HG03025 (cell line): ENCODE measurements at regions not wholly inside any gene's neighbourhood (a gene's known extent, or its start where the extent isn't known, plus 50 kb on each side); places are given as distances from the start of the nearest gene placed in this dataset.
"Not testable (repeated sequence)": the region's sequence is repeated elsewhere in the genome, so short reads cannot be mapped to it uniquely, and the experiment has no call there.

ENCODE experiments used
- ATAC-seq: cut with Tn5 transposase; IDR thresholded peaks from one replicate; pipeline ENCODE4 v1.9.1; 2021; ENCODE audit warnings: mild to moderate bottlenecking, moderate library complexity; ENCODE audit not compliant: unreplicated experiment, low FRiP score

DNA sequence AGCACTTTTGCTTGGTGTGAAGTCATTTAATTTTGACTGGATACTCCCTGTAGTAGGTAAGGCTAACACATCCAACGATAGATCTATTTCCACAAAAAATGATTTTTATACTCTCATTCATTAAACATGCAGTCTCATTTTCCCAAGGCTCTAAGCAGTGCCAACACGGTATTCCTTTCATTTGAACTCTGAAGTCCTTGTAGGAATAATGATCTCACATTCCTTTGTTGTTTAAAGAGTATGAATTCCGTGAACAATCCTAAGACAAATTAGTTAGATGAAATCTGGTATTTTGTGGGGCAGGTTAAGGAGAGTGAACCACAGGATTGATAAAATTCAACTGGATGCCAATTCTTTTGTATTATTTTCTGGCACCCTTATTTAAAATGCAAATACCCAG lies 66.6 kb downstream of the LACC1 start:
- ATAC-seq = no peak

DNA sequence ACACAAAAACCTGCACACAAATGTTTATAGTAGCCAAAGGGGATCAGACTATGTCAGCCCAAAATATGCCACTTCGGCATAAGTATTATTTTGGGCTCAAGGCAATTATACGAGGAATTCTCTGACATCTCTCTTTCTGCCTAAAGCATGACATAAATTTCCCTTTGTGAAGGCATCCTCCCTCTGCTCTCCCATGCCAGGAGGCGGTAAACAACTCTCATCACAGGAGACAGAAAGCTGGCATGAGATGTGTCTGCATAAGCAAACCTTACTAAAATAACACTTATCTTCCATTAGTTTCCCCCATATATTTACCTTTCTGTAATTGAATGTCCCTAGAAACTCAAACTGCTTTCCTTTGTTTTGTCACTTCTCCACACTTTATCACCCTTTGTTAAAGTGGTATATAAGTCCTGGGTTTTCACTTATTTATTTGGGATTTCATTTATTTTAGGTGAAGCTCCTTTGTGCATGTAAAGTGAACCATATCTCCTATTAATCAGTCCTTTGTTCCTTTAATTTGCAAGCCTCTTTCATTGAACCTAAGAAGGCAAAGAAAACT lies 68.3 kb downstream of the LACC1 start:
- no peak for ATAC-seq

DNA sequence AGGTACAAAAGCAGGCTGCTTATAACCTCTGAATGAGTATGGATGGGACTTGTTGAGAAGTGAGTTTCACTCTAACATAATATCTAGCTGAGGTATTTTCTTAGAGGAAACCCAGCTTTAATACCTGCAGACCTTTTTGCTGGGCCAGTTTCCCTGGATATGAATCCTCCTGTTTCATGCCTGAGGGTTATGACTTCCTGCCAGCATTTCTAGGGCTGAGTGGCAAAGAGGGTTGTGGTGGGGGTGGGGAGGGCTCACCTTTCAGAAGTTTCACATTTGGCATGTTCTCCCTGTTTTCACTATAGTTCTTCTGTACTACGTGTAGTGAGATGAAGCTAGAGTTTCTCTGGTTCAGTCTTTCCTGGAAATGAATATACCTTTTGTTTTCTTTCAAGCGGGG lies 73.7 kb downstream of the LACC1 start:
- ATAC-seq = no peak

DNA sequence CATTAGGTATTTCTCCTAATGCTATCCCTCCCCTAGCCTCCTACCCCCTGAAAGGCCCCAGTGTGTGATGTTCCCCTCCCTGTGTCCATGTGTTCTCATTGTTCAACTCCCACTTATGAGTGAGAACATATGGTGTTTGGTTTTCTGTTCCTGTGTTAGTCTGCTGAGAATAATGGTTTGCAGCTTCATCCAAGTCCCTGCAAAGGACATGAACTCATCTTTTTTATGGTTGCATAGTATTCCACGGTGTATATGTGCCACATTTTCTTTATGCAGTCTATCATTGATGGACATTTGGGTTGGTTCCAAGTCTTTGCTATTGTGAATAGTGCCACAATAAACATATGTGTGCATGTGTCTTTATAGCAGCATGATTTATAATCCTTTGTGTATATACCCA lies 77.3 kb downstream of the LACC1 start:
- not testable (repeated sequence) for ATAC-seq

DNA sequence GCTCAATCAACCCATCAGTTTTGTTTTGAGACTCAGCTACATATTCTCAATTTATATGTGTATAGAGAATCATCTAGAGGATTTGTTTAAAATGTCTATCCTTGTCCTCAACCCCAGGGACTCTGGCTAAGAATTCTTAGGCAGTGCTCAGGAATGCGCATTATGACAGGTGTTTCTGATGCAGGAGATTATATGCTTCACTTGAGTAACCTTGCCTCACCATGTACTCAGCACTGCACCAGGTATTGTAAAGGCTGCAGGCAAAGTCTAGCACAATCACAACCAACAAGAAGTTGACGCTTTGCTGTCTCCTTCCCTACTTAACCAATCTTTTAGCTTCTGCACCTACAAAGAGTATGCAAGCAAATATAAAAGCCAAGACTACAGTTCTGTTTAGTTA lies 79.6 kb downstream of the LACC1 start:
- no peak for ATAC-seq

DNA sequence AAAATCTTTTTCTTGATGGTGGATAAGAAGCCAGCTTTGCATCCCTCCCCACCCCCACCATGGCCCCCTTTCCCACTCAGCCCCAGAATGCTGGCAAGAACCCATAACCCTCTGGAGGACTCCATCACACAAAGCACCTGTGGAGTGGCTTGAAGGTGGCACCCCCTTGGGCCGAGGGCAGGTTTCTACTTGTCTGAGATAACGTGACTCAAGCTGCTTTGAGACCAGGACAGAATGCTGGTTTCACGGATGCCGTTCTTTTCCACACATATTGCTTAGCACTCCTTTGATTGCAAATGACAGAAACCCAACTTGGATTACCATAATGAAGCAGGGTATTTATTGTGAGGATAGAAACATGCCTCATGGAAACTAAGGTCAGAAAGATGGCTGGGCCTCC lies 82.2 kb downstream of the LACC1 start:
- no peak for ATAC-seq

DNA sequence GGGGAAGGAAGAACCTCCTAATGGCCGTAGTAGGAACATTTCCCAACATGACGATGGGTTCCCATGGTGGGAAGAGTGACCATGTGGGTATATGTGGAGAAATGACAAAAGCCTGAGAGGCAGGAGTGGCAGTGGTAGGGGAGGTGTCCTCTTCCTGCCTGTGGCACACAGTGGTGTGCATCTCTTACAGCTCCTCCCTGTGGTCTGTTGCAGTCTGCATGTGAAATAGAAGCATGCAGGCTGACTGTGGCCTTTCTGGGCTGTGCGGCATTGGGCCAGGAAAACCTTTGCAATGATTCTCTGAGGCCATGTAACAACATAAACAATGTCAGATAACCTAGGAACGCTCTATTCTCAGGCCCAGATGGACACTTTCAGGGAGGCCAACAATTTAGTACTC lies 84.0 kb downstream of the LACC1 start:
- no peak for ATAC-seq

DNA sequence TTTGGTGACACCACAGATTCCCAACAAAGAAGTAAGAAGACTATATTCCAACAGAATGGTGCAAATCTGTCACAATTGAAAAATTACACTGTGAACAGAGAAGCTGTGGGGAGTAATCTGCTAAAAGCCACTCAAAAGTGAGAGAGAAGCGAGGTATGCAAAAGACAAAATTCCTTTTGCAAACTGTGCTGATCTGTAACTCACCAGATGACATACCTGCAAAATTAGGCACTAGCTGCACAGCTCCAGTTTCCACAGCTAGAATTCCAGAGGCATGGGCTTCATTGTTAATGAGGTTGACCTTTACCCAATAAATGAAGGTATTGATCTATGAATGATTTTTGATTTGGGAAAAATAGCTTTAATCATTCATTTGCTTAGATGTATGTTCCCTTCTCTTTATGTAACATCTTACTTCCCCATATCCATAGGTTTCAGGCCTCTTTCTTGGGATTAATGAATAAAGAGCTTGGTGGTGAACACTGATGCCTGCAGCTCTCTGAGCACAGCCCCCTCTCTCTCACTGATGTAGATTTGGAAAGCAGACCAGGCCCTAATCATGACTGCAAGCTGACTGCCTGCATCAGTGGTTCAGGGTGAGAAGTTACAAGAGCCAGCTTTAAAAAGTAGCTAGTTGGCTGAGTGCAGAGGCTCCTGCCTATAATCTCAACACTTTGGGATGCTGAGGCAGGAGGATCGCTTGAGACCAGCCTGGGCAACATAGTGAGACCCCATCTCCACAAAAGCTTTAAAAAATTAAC lies 85.2 kb downstream of the LACC1 start:
- no peak for ATAC-seq

DNA sequence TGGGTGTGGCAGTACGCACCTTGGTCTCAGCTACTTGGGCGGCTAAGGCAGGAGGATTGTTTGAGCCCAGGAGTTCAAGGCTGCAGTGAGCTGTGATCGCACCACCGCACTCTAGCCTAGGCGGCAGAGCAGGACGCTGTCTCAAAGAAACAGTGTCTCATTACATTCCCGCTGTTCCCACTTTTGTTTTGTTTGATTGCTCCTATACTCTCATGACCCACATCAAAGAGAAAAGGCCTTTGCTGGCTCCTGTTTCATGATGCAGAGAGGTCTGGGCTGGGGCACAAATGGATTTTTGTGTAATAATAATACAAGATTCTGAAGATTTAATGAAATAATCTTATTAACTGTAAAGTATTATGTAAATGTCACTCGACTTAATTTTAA lies 85.7 kb downstream of the LACC1 start:
- ATAC-seq = no peak

DNA sequence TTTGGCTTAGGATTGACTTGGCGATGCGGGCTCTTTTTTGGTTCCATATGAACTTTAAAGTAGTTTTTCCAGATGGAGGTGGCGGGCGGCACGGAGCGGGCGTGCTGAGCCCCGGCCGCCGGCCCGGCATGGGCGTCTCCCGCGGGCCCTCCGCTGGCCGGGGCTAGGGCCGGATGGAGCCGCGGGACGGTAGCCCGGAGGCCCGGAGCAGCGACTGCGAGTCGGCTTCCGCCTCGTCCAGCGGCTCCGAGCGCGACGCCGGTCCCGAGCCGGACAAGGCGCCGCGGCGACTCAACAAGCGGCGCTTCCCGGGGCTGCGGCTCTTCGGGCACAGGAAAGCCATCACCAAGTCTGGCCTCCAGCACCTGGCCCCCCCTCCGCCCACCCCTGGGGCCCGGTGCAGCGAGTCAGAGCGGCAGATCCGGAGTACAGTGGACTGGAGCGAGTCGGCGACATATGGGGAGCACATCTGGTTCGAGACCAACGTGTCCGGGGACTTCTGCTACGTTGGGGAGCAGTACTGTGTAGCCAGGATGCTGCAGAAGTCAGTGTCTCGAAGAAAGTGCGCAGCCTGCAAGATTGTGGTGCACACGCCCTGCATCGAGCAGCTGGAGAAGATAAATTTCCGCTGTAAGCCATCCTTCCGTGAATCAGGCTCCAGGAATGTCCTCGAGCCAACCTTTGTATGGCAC lies 88.7 kb downstream of the LACC1 start:
- not testable (repeated sequence) for ATAC-seq

DNA sequence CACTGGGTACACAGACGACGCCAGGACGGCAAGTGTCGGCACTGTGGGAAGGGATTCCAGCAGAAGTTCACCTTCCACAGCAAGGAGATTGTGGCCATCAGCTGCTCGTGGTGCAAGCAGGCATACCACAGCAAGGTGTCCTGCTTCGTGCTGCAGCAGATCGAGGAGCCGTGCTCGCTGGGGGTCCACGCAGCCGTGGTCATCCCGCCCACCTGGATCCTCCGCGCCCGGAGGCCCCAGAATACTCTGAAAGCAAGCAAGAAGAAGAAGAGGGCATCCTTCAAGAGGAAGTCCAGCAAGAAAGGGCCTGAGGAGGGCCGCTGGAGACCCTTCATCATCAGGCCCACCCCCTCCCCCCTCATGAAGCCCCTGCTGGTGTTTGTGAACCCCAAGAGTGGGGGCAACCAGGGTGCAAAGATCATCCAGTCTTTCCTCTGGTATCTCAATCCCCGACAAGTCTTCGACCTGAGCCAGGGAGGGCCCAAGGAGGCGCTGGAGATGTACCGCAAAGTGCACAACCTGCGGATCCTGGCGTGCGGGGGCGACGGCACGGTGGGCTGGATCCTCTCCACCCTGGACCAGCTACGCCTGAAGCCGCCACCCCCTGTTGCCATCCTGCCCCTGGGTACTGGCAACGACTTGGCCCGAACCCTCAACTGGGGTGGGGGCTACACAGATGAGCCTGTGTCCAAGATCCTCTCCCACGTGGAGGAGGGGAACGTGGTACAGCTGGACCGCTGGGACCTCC lies 89.4 kb downstream of the LACC1 start:
- not testable (repeated sequence) for ATAC-seq

DNA sequence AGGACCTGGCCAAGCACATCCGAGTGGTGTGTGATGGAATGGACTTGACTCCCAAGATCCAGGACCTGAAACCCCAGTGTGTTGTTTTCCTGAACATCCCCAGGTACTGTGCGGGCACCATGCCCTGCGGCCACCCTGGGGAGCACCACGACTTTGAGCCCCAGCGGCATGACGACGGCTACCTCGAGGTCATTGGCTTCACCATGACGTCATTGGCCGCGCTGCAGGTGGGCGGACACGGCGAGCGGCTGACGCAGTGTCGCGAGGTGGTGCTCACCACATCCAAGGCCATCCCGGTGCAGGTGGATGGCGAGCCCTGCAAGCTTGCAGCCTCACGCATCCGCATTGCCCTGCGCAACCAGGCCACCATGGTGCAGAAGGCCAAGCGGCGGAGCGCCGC lies 90.2 kb downstream of the LACC1 start:
- ATAC-seq = not testable (repeated sequence)

DNA sequence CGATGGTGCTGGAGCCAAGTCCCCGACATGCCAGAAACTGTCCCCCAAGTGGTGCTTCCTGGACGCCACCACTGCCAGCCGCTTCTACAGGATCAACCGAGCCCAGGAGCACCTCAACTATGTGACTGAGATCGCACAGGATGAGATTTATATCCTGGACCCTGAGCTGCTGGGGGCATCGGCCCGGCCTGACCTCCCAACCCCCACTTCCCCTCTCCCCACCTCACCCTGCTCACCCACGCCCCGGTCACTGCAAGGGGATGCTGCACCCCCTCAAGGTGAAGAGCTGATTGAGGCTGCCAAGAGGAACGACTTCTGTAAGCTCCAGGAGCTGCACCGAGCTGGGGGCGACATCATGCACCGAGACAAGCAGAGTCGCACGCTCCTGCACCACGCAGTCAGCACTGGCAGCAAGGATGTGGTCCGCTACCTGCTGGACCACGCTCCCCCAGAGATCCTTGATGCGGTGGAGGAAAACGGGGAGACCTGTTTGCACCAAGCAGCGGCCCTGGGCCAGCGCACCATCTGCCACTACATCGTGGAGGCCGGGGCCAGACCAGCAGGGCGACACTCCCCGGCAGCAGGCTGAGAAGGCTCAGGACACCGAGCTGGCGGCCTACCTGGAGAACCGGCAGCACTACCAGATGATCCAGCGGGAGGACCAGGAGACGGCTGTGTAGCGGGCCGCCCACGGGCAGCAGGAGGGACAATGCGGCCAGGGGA lies 91.0 kb downstream of the LACC1 start:
- not testable (repeated sequence) for ATAC-seq

DNA sequence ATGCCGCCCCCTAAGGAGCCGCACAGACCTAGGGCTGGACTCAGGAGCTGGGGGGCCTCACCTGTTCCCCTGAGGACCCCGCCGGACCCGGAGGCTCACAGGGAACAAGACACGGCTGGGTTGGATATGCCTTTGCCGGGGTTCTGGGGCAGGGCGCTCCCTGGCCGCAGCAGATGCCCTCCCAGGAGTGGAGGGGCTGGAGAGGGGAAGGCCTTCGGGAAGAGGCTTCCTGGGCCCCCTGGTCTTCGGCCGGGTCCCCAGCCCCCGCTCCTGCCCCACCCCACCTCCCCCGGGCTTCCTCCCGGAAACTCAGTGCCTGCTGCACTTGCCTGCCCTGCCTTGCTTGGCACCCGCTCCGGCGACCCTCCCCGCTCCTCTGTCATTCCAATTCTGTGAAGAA lies 91.6 kb downstream of the LACC1 start:
- ATAC-seq = not testable (repeated sequence)

DNA sequence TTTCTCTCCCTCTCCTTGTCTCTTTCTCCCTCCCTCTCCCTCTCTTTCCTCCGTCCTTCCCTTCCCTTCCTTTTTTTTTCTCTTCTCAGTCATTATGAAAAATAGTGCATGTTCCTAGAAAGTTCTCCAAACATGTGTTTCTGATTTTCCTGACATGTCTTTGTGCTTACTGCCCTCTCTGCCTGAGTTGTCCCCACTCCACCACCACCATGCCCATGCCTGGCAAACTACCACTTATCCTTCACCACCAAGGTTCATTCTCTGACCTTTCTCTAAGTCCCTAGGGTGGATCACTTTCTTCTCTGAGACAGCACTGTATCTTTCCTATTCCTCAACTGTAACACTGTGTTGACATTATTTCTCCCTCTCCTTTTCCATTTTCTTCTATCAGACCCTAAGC lies 98.2 kb downstream of the LACC1 start:
- ATAC-seq = no peak

DNA sequence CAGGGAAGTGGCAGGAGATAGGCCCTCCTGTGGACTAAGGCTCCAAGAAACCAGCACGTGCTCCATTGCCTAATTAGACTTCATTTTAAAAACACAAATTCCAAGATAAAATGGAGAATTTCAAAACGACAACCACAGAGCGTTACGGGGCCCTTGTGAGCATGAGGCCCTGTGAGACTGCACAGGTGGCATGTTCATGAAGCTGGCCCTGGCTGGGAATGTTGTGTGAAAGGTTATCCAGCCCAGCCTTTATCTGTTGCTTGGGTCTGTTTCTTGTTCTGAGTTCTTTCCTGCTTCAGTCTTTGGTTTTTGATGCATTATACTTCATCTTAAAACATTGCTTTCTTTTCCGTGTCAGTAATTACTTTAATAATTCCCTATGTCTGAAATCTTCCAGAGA lies 99.0 kb downstream of the LACC1 start:
- no peak for ATAC-seq

DNA sequence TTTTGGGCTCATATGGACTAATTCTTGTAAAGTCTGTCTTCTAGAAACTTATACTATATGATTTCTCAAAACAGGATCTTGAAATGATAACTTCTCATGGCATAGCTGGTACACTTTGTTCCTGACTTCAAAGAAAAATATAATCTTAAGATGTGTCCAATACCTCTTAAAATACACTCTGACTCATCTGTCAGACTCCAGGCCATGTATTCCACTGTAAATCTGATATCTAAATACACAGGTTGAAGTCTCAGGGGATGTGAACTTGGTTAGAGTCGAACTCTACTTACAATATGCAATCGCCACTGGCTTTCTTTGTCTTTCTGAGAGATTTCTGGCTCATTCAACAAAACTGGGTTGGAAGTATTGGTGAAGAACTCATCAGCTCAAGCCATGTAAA lies 99.8 kb downstream of the LACC1 start:
- ATAC-seq = no peak

DNA sequence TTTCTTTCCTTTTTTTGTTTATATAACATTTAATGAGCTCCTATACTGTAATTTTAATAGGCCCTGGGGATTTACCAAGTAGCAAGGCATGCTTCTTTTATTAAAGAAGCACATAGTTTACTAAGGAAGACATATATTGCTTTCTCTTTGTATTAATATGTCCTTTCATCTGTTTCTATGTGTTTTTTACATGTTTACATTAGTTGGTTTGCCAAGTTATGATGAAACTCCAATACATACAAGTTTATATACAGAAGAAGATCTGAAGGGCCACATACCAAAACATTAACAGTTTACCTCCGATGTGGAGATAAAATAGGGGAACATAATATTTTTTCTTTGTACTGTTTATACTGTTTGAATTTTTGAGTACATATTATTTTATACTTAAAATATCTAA lies 100.9 kb downstream of the LACC1 start:
- no peak for ATAC-seq

DNA sequence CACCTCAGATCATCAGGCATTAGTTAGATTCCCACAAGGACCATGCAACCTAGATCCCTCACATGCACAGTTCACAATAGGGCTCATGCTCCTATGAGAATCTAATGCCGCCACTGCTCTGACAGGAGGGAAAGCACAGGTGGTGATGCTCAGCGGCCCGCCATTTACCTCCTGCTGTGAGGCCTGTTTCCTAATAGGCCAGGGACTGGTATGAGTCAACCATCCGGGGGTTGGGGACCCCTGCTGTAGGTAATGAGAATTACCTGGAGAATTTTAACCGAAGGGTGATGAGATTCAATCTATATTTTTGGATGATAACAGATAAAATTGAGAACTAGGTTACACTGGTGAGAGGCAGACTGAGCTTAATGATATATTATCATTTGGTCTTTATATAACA lies 101.4 kb downstream of the LACC1 start:
- ATAC-seq = no peak

DNA sequence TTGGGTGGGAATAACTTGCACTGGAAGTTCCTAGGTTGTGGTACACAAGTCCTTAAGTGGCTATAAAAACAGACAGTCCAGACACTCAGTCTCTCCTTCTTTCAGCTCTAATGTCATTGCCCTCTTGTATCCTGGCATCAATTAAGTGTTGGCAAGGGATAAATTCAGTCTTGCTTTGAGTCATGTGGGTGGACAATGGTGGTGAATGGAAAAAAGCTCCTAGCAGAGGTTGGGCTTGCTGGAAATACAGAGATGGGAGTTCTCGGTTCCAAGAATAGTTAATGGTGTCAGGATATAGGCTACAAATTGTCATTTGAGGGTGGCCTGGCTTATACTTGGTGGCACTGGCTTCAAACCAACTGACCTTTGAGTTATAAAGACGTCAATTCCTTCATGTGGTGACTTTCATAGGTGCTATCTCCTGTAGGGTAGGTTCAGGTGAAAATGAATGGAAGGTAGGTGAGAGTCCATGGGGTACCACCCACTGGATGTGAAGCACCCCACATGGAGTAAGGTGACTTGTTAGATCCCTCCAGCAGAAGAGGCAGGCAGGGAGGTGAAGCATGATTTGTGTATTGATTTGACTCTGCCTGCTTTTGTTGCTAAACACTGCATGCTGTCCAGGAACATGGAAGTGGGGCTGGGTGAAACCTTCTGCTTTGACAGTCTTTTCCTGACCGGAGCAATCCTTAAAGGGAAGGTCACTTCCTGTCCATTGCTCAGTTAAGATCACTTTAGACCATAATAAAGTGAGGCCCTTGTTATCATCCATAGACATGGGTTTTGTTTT lies 102.0 kb downstream of the LACC1 start:
- ATAC-seq = no peak
